Activated gamma-delta T cell treated with Interleukin-2 at 50 U/mL for 16 hours (primary cell): ENCODE measurements at regions not wholly inside any gene's neighbourhood (a gene's known extent, or its start where the extent isn't known, plus 50 kb on each side); places are given as distances from the start of the nearest gene placed in this dataset.
"Not testable (repeated sequence)": the region's sequence is repeated elsewhere in the genome, so short reads cannot be mapped to it uniquely, and the experiment has no call there.

Source experiments
- DNase-seq: peaks from one replicate; pipeline ENCODE4 v3.0.0-alpha.2; 2020

DNA sequence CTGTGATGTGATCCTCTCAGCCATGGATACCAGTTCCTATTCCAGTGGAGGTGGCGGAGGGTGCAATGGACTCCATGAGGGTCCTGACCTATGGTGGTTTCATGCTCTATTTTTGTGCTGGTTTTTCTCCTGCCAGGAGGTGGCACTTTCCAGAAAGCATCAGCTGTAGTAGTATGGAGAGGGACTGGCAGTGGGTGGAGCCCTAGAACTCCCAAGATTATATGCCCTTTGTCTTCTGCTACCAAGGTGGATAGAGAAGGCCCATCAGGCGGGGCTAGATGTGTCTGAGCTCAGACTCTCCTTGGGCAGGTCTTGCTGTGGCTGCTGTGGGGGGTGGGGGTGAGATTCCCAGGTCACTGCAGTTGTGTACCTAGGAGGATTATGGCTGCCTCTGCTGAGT is 104.5 kb upstream of the S1PR3 start:
- DNase-seq = not testable (repeated sequence)

DNA sequence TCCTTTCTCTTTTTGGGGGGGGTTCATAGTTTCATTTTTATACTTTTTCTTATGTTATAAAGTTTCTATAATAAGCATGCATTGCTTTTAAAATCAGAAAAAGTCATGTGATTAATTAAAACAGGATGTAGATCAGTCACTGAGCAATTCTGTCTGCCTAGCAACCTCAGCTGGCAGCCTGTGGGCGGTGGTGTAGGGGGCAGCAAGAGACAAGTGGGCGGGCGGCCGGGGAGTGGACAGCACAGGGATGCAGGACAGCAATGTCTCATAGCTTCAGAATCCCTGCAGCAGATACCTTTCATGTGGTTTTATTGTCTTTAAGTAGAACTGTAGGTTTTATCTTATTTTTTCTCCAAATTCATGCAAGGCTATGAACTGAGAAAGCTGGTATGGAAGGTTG is 101.9 kb upstream of the S1PR3 start:
- no peak for DNase-seq

DNA sequence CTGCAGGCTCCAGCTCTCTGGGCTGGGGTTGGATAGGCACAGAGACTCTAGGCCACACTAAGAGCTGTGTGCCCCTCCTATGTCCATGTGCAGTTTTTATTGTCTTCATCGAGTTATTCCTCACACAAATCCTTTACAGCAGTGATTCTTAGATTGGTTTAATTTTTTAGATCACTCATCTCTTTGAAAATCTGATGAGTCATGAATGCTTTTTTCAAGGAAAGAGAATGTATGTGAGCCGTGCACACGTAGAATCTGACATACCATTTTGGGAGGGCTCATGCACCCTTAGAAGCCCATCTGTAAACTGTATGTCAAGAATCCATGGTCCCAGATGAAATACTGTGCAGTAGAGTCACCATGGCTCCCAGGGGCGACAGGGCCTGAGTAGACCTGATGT is 100.7 kb upstream of the S1PR3 start:
- no peak for DNase-seq

DNA sequence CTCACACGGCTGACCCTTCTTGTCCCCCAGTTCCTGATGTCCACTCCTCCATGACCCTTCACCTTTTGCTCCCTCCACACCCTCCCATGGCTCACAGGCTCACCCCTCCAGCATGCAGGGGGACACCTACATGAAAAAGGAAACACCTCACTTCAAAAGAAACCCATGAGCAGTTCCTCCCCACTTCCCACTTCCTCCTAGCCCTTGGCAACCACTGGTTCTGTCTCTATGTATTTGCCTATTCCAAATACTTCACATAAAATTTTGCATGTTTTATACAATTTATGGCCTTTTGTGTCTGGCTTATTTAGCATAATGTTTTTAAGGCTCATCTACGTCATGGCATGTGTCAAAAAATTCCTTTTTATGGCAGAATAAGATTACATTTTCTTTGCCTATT is 100.2 kb upstream of the S1PR3 start:
- DNase-seq = no peak

DNA sequence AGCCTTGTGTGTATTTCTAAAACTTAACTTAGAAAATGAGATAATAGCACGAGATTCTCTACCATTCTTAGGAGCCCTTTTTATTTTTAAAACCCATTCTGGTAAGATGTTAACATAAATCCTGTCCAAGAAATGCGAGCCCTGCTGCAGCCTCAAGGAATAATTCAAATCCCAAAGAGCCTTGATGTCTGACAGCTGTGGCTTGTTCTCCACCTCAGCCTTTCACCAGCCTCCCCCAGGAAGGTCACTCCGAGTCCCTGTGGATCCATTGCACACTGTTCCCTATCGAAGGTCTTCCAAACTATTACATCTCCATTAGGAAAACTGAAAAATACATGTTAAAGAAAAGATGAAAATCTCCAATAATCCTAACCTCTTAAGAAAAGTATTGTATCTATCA is 98.5 kb upstream of the S1PR3 start:
- DNase-seq = no peak

DNA sequence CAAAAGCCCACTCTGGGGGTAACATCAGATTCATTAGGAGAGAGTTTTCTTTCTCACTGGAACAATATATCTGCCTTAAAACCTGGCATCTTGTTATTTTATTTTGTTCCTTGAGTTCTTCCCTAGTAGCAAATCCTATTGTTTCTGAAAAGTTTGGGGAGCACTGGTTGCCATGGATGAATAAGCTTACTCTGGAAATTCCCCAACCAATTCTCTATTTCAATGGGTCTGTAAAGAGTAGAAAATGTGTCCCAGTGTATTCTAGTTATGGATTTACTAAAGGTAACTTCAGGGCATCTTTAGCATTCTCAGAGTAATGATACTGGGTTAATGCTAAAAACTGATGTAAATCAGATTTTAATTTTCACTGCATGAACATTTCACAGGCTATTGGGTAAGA is 94.2 kb upstream of the S1PR3 start:
- no peak for DNase-seq

DNA sequence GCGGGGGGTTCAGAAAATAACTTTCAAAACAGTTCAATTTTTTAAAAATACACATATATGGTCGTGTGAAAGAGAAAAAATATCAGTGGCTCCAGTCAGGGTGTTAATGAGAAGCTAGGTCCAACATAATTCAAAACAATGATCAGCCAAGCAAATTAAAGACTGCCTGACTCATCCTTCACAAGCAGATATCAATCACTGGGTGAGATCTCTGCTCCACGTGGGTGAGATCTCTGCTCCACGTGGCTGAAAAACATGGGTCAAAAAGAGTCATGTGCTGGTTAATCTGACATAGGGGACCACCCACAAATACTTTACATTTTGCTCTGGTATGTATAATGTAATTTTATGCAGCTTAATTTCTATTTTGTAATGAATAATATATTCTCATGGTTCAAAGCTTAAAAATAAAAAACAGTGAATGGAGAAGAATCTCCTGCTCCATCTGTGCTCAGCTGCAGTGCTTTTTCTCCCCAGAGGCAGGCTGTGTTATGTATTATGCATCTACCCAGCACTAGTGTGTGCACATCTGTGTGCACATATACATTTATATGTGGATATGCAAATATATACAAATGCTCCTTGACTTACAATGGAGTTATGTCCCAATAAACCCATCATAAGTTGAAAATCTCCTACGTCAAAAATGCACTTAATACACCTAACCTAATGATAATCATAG is 93.1 kb upstream of the S1PR3 start:
- no peak for DNase-seq

DNA sequence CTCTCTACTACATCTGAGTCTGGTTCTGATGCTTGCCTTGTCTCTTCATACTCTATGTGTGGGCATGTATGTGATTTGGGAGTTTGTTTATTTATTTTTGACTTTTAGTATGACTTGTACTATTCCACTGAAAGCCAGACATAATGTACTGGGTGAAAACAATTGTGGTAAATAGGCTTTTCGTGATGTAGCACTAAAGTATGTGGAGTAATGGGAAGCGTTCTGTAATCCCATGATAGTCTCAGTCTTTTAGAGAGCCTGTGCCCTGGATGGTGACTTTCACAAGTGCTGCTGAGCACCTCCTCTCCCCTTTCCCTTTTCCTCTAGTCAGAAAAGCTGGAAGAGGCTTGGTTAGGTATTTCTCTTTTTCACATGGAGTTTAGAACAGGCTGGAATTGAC is 85.8 kb upstream of the S1PR3 start:
- DNase-seq = no peak

DNA sequence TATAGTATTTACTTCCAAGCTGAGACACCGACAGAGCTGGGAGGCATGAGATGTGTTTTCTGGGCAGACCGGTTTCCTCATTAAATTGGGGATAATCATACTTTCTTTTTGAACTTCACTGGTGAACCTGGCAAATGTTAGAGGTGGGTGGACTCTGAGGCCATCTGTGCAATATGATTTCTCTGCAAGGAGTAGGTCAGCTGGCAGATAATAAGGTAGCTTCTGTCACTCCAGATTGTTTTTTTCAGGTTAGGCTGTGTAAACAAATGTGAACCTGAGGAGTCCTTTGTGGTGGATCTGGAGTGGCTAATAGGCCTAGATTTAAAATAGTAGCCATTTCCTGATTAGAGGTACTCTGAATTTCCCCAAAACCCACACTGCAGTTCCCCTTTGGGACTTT is 75.4 kb upstream of the S1PR3 start:
- DNase-seq = no peak

DNA sequence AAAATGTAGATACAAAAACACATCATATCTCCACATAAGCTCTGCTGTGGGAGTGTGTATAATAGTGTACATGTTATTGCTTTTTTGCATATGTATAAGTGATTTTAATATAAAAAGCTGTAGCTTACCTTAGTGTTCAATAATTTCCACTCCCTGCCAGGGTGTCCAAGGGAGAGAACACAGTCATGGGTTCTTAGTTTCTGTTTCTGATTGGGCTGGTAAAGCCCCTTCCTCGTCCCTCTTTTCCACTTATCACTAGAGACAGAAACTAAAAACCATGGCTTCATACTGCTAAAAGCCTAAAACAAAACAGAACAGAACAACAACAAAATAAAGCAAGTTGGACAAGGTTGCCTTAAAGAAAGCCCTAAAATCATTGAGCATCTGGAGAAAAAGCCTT is 74.4 kb upstream of the S1PR3 start:
- no peak for DNase-seq

DNA sequence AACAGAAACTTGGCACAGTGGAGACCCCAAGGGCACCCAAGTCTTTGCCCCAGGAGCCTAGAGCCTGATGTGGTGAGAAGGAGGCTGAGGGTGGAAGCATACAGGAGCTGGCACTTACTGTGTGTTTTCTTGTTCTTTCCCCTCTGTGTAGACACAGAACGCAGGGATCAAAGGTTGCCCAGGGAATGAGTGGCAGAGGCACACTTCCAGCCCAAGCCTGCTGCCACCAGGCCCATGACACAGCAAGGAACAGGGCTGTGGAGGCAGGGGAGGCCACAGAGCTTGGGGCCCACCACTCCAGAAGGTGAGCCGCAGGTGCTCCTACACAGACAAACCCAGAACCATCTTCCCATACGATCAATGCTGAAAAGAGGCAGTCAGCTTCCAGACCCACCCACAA is 73.9 kb upstream of the S1PR3 start:
- DNase-seq = no peak

DNA sequence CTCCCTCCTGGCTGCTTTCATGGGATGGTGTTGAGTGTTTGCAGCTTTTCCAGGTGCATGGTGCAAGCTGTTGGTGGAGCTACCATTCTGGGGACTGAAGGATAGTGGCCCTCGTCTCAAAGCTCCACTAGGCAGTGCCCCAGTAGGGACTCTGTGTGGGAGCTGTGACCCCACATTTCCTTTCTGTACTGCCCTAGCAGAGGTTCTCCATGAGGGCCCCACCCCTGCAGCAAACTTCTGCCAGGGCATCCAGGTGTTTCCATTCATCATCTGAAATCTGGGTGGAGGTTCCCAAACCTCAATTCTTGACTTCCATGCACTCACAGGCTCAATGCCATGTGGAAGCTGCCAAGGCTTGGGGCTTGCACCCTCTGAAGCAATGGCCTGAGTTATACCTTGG is 72.7 kb upstream of the S1PR3 start:
- DNase-seq = not testable (repeated sequence)

DNA sequence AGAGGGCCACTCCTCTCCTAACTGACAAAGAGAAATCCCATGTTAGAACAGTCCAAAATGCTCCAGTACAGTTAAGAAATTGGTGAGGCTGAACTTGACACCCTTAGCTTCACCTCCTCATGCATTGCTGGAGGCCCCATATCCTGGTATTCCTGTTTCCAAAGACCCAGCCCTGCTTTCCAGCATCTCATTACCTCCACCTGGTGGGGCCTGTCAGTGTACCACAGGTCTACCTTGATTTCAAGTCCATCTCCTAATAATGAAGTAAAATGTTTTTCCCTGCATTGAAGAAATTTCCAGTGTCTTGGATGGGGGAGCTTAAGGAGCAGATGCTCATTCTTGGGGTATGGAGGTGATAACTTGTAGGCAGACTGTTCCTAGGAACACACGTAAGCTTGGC is 70.6 kb upstream of the S1PR3 start:
- no peak for DNase-seq

DNA sequence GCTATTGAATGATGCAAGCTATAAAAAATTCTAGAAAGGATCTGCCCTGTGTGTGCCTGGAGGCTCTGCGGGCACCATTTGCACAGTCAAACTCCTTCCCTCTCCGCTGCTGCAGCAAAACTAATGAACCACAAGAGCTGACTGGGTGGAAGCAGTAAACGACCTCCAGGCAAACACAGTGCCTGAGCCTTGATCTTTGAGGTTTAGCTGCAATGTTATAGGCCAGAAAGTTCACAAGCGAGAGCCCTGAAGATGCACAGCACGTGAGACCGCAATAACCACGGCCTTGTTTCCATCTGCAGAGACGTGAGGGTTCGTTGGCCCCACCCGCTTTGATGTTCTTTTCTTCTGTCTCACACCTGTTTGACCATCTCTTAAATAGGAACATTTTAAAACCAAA is 69.2 kb upstream of the S1PR3 start:
- DNase-seq = peak; percentile 41

DNA sequence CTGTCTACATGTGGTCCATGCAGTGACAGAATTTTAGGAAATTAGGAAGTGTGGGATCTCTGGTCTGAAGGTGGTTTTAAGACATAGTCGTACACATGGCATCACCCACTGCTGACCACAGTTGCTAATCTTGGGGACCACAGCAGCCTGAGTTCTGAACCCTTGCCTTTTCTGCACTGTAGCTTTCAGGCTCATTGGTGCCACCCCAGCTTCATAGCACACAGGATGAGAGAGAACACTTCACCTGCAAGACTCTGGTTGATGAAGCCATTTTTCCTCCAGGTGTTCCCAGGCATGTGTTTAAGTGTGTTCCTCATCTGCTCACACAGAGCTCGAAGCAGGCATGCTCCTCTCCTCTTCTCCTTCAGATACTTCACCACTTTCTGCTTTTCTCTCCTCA is 68.2 kb upstream of the S1PR3 start:
- no peak for DNase-seq

DNA sequence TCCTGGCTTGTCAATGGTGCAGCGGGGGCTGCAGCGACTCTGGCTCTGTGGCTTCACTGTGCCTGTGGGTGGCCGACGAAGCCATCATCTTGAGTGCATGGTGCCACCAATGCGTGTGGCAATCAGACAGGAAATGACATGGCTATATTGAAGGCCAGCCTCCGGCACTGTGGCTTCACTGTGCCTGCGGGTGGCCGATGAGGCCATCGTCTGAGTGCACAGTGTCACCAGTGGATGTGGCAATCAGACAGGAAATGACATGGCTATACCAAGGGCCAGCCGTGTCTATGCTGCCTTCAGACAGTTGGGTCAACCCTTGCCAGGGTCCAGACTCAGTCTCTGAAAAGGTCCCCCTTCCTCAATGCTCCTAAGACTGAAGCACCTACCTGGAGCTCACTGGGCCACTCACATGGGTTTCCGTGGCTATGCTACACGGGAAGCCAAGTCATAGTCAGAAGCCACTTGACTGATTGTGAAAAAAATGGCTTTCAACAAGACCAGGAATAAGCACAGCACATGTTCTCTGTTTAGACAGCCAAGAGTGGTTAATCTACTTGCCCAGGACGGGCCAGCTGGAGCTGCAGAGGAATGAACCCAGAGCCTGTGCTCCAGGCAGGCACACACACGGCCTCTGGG is 67.5 kb upstream of the S1PR3 start:
- DNase-seq = no peak

DNA sequence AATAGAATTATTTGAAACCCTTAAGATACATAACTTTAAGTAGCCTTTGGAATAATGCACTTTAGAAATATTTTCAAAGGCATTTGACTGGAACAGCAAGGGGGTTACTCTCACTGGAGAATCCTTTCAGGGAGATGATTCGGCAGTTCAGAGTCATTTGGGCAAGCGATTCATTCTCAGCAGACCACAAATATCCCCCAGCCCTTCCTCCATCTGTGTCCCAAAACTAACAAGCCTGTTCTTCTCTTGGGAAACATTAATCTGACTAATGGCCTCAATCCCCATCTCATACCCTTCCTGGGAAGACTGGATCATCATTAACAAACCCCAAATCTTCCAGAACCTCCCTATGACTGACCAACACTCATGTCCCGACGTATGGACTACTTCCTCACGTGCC is 65.8 kb upstream of the S1PR3 start:
- no peak for DNase-seq

DNA sequence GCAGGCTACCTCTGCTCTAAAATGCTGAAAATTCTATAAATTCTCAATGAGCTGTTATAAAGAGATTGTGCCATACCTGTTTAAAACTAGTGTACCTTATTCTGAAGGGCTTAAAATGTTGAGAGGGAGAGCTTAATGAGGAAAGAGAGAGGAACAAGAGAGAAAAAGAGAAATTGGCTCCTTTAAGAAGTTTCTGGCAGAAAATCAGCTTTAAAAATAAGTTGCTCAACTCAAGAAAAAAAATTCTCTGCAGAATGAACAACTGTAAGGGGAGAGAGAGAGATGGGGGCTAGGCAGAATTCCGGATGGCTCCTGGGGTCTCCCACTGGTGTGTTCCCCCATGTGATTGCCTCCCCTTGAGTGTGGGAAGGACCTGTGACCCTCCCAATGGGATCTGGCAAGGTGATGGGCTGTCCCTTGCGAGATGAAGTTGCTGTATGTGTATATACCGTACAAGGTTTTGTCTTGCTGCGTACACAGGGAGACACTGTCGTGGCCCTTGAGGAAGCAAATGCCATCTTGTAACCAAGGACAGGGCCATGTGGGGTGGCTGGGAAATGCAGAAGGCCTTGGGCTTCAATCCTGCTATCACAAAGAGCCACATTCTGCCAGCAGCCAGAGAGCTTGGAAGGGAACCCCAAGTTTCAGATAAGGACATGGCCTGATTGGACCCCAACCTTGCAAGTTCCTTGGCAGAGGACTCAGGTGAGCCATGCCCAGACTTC is 64.3 kb upstream of the S1PR3 start:
- no peak for DNase-seq

DNA sequence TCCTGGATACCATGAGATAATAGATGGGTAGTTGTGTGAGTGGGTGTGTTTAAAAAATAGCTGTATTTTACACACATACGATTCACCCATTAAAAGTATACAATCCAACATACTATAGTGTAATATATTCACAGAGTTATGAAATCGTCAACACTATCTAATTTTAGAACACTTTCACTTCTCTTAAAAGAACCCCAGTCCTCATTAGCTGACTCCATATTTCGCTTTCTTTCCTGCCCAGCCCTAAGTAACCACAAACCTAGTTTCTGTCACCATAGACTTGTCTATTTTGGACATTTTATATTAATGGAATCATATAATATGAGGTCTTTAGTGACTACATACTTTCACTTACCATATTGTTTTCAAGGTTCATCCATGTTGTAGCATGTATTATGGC is 63.8 kb upstream of the S1PR3 start:
- DNase-seq = no peak

DNA sequence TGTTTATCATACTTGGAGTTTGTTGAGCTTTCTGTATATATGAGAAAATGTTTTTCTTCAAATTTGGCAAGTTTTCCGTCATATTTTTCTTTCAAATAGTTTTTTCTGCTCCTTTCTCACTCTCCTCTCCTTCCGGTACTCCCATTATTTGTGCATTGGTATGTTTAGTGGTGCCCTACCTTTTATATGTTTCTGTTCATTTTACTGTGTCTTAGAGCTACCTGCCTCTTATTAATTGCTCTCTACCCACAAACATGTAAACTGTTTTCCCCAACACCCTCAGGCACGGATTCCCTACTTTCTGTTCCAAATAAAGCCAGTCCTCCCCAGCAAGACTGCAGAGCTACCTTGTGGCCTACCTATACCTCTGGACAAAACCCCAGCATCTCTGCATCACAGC is 60.6 kb upstream of the S1PR3 start:
- no peak for DNase-seq

DNA sequence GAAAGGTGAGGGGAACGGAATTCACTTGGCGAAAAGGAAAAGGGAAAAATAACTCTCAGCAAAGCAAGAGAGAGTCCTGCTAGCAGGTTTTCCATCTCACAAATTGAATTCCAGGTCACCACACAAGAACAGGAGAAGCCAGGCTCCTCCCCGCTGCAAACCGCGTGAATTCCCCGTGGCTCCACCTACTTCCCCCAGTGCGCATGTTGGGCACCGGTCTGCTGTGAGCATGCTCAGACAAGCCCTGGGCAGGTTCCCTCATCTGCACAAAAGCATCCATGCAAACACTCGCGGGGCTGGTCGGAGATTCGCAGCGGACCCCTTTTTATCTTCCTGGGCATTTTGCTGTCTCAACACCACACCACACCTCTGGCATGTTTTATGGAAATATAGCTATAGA is 58.5 kb upstream of the S1PR3 start:
- DNase-seq = no peak

DNA sequence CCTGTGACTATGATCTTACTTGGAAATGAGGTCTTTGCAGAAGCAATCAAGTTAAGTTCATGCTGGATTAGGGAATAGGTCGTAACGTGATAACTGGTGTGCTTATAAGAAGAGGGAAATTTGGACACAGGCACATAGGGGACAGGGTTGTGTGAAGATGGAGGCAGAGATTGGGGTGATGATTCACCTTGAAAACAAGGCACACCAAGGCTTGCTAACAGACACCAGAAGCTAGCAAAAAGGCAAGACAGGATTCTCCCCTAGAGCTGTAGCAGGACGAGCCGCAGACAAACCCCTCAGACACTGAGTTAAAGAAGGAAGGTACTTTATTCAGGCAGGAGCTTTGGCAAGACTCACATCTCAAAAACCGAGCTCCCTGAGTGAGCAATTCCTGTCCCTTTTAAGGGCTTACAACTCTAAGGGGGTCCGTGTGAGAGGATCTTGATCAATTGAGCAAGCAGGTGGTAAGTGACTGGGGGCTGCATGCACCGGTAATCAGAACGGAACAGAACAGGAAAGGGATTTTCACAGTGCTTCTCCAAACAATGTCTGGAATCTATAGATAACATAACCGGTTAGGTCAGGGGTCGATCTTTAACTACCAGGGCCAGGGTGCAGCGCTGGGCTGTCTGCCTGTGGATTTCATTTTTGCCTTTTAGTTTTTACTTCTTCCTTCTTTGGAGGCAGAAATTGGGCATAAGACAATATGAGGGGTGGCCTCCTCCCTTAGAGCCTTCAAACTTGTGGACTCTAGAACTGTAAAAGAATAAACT is 57.5 kb upstream of the S1PR3 start:
- DNase-seq = no peak

DNA sequence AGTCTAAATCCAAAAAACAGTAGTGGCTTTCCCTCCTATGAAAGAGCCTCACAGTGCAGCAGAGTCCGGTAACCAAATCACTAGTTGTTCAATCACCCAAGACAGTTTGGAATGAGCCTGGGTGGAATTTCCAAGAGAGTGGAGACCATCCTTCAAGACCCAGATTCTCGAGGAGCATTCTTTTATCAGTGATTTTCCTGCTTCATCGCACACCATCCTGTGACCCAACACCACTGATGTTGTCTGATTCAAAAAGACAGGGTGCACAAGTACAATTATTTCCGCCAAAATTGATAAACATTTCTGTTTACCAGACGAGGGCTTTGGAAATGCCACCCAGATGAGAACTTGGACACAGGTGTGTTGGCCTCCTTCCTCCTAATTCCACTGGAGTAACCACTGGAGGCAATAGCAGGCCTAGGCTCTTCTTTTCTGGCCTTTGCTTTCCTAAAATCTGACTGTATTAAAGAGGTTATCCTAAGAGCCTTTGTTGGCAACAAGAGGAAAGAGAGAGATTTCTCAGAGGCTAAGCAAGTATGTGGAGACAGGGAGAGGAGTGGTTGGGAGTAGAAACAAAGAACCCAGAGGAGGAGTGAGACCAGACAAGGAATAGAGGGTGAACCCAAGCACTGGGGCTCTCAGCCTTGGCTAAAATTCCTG is 56.3 kb upstream of the S1PR3 start:
- DNase-seq = no peak
